SK-MEL-5 (cell line): ENCODE measurements at regions not wholly inside any gene's neighbourhood (a gene's known extent, or its start where the extent isn't known, plus 50 kb on each side); places are given as distances from the start of the nearest gene placed in this dataset.

Experiments used
- DNase-seq: peaks from one replicate; pipeline ENCODE4 v3.0.0-alpha.2; 2016; ENCODE audit warnings: low read depth, low spot score
- in situ Hi-C: cut with HindIII; loops from 2 replicates; pipeline ENCODE4 v1.10.0; 2016; ENCODE audit warnings: low sequenced_read_pairs, high pct_unique_total_duplicates, low pct_unique_long_range_greater_than_20kb

DNA sequence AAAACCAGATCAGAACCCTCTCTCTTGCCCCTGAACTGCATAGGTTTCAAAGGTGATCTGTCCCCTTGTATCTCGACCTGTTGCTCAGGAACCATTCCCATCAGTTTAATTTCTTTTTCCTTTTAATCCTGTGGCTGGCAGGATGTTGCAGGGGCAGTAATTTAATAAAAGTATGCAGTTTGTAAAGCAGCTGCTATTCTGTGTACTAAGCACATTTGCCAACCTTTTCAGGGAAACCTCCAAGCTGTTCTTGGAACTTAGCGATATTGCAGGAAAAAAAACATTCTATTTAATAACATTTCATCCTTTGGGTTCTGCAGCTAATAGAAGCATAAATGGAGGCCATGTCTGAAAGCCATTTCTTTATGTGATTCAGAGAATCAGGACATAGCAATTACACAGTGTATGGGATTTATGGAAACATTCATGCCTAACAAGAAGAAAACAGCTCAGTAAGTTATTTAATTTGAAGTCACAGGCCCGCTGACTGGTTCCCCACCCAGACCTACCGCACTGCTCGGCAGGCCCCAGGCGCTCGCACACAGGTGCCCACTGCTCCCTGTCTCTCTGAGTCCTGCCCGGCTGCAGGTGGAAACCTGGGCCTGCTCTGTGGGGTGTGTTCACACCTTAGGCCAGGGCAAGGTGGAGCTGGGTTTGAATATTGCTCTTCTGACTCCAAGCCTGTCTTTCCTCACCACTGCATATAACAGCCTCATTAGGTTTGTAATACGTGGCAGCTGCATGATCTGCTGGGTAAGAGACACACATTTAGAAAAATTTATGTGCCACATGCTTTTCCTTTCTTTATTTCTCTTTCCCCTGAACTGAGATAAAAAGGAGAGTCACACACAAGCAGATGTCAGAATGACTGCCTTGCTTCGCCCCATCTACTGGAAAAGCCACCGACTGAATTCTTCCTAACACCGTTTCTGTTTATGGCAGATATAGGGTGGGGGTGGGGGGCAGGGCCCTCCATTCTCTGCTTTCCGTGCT lies 119.7 kb downstream of the SLC25A47 start:
- no peak for DNase-seq
- in situ Hi-C loops = no loop called here

DNA sequence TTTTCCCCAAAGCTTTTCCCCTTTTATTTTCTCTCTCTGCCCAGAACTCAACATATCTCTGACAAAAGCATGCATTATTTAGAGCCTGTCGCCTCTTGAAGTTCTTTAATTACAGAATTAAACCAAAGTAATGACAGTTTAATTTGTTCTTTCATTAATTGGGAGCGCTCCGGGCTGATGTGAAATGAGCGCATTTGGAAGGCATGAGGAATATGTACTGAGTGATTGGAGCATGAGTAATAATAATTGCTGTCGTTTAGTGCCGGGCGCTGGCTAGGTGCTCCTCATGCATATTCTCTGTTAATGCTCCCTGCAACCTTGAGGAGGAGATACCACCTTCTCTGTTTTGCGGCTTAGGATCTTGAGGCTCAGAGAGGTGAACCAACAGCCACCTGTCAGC lies 120.5 kb downstream of the SLC25A47 start:
- in situ Hi-C loops = no loop called here
- DNase-seq = no peak

DNA sequence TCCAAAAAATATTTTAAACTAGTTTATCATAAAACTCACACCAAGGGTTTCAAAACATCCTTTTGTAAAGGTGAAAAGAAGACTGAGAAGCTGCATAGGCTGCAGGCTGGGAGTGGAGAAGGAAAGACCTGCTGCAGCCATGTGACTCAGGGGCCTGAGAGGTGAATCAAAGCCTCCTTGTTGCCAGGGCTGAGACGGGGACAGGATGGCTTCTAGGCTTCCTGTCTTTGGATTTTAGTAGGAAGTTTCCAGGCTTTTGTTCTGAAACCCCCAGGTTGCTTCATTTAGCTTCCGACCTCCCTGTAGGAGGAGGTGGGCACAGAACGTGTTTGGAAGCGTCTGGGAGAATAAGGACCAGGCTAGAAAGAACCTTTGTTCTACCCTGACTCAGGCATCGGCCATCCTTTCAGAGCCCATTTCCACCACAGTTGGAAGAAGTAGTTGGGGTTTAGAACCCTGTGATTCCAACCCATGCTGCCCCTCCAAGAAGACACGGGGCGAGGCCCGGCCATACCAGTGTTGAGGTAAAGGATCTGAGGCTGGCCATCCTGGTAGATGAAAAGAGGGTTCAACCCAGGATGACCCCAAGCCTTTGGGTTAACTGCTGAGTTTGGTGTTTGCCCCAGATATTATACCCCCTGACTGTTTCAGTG lies 122.4 kb downstream of the SLC25A47 start:
- in situ Hi-C loops = no loop called here
- peak; percentile 85 for DNase-seq

DNA sequence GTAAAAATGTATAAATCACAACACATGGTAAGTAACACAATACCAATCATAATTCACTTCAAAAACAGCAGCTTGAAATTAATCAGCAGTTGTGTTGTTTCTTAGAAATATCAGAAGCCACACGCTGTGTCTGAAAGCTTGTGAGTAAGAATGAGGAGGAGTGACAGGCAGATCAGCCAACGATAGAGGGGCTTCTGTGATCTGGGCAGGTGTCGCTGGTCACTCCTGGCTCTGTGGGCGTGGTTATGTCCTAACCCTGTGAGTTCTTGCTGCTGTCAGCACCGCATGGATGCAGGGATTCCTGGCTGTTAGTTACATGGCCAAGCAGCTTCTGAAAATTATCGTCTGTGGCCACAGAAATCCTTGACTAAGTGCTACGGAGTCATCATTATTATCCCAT lies 123.4 kb downstream of the SLC25A47 start:
- in situ Hi-C loops = no loop called here
- DNase-seq = no peak

DNA sequence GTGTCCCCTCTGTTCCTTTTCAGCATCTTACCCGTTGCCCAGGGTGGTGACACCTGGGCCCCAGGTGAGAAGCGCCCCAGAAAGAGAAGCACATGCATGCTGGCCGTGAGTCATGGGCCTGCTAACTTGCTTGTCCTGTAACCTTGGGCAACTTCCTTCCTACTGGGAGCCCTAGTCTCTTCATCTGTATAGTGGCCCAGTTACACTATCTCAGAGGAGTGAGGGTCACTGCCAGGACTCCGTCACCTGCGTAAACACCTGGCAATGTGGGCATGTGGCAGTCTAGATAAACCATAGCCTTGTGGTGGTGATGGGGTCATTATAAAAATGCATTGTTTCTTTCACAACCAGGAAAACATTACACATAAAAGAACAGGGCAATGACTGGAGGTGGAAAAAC lies 125.2 kb downstream of the SLC25A47 start:
- in situ Hi-C loops = no loop called here
- DNase-seq = no peak

DNA sequence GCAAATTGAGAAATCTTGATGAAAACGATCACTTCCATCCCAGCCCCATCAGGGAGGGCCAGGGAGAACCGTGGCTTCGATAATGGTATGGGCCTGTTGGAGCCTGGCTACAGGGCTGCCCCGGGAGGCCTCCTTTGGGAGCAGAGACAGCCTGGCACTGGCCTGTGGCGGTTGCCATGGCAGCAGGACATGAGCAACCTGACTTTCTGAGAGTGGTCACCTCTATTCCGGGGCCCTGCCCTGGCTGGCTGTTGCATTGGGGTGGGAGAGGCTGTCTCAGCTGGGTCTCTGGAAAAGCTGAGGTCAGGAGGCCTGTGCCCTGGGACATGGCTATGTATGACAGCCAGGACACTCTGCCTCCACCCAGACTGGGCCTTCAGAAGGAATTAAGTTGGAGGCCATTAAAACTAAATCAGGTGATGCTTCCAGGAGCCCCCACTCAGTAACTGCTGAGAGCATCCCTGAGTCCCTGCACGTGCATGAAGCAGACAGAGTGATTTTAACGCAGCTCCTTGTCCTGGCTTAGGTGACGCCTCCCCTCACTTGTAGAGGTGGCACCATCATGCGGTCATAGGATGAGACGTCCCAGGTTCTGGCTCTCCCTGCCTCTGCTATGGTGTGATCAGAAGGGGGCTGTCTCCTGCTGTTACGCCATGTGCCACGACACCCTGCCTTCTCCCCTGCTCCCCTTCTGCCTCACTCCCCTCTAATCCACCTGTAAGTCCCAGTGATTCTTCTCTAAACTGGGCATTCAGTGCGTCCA lies 126.3 kb downstream of the SLC25A47 start:
- in situ Hi-C loops = no loop called here
- DNase-seq = no peak

DNA sequence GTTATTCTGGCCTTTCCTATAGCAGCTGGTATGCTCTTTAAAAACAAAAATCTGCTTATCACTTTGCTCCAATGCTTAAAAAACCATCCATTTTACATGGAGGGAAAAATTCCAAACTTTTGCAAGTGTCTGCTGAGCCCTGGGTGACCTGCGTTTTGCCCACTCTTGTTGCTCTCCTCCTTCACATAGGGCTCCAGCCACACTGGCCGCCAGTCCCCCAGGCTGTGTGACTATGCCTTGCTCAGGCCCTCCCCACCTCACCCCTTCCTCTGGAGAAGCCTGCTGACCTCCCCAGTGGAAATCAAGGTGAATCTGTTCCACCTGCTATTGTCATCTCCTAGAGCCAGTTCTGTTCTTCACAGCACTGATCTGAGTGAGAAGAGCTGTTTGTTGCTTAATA lies 126.9 kb downstream of the SLC25A47 start:
- DNase-seq = no peak
- in situ Hi-C loops = no loop called here

DNA sequence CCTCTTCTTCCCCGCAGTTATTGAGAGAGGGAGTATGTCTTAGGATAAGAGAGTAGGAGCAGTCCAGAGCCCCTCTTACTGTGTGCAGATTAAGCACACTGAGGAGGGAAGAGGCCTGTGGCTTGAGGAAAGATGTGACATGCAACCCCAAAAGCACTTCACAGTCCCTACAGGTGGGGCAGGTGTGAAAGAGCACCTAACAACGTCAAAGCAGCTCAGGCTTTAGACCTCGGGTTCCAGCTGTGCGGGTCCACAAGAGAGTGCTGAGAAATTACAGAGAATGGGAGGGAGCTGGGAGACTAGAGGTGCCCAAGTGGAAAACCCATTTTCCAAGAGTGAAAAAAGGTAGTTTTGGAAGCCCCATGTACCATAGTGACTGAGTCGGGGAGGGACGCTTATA lies 127.6 kb downstream of the SLC25A47 start:
- in situ Hi-C loops = no loop called here
- no peak for DNase-seq

DNA sequence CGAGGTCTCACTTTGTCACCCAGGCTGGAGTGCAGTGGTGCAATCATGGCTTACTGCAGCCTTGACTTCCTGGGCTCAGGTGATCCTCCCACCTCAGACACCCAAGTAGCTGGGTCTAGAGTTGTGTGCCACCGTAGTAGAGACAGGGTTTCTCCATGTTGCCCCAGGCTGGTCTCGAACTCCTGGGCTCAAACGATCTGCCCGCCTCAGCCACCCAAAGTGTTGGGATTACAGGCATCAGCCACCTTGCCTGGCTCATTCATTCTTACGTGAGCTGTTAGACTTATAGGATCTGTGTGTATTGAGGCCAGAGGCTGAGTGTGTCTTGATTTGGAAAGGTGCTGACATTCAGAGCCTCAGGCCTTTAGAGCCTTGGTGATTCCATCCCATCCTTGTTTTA lies 128.1 kb downstream of the SLC25A47 start:
- in situ Hi-C loops = no loop called here
- no peak for DNase-seq

DNA sequence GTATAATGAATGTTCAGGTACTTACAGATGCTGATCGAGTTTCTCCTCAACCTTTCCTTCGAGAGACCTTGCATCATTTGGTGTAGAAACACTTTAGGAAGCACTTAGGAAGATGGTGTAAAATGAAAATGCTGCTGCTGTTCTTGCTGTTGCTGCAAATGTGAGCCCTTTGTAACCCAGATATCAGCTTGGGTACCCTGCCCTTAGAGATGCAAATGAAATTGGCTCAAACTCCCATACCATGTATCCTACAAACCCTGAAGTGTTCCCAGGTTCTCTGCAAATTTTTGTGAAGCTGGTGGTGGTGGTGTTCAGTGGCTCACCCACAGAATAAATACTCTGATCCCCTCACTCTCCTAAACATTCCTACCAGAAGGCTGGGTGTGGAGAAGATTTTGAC lies 130.8 kb downstream of the SLC25A47 start:
- in situ Hi-C loops = no loop called here

DNA sequence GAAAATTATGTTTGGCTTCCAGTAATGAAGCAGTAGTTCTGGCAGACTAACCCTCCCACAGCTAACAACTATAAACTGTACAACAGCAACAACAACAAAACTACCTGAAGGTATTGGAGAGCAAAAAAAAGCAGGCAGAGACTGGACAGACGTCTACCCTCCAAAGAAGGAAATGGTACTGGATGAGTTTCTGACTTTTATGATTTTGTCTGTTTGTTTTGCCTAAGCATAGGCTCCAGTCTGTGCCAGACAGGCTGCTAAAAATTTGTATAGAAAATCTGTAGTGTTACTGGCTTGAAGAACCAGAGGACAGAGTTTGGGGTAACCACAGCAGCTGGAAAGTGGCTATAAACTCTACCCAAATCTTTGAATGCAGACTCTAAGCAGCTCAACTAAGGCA lies 131.3 kb downstream of the SLC25A47 start:
- in situ Hi-C loops = no loop called here
- no peak for DNase-seq

More for the DNA sequence above, 130.8 kb downstream of the SLC25A47 start:
- DNase-seq = no peak

DNA sequence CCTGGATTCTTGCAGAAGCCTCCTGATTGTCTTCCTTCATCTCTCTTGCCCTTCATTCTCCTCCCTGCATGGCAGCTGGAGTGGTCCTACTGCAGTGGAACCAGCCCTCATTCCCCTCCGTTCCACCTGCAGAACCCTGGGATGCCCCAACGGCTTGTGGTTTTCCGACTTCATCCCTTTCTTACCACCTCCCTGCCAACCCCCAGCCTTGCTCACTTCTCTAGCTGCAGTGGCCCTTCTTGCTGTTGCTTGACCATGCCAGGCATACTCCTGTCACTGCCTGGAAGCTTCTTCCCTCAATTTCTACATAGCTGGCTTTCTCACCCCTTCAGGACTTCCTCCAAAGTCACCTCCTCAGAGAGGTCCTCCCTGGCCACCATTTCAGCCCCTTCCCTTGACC lies 123.3 kb downstream of the BEGAIN start:
- in situ Hi-C loops = no loop called here
- DNase-seq = no peak

DNA sequence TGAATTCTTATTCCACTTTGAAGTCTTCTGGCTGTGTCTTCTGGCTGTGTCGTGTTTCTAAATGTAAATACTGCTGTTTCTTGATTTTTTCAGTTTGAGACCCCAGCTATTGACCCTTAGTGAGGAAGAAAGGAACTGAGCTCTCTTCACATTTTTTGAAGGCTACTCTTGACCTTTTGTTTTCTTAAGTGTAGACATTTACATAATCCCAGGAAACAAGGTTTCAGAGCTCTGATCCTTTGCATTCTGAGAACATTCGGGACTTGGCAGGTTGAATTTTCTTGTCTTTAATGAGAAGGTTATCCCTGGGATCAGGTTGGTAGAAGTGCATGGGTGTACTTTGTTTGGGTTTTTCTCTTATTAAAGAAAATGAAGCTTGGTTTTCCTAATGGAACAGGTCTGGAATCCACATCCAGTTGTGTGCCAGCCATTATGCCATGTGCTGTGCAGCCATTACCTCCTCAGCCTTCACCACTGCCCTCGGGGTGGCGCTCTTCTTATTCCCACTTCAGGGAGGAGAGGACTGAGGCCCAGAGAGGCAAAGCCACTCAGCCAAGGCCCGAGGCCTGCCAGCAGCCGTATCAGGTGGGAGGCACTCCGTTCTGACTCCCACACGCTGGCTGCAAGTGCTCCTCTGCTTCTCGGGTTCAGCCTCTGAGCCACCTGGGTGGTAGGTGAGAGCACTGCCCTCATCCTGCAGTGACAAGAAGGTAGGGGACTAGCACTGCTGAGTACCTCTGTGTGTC lies 120.9 kb downstream of the BEGAIN start:
- DNase-seq = peak; percentile 51
- in situ Hi-C loops = no loop called here

DNA sequence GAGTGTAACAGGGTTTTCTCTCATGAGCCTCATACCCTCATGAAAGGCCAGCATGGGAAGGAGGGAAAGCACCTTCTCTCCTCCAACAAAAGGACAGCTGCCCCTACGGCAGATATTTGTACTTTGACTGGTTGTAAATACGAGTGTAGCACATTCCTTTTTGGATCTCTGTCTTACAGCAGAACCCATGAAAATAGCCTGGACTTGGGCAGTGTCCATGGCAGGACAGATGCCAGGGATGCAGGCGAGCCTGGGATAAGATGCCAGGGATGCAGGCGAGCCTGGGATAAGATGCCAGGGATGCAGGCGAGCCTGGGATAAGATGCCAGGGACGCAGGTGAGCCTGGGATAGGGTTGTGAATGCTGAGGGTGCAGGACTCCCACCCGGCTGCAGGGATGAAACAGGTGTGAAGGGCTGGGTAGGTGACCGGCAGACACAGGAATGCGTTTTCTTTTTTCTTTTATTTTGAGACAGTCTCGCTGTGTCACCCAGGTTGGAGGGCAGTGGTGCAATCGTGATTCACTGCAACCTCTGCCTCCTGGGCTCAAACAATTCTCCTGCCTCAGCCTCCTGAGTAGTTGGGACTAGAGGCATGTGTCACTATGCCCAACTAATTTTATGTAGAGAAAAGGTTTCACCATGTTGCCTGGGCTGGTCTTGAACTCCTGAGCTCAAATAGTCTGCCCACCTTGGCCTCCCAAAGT lies 120.0 kb downstream of the BEGAIN start:
- in situ Hi-C loops = no loop called here
- DNase-seq = no peak

DNA sequence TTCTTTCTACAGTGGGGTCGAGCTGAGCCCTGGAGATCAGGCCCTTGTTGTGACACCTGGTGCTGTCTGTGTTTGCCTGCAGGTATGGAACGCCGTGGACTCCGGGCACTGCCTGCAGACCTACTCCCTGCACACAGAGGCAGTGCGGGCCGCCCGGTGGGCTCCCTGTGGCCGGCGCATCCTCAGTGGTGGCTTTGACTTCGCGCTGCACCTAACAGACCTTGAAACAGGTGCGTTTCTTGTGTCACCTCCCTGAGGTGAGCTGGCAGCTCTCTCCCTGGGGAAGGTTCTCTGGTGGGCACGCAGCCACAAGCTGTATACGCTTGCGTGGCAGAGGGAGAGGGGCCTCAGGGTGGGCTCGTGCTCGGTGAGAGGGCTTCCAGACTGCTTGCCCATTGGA lies 119.3 kb downstream of the BEGAIN start:
- in situ Hi-C loops = no loop called here
- DNase-seq = no peak

DNA sequence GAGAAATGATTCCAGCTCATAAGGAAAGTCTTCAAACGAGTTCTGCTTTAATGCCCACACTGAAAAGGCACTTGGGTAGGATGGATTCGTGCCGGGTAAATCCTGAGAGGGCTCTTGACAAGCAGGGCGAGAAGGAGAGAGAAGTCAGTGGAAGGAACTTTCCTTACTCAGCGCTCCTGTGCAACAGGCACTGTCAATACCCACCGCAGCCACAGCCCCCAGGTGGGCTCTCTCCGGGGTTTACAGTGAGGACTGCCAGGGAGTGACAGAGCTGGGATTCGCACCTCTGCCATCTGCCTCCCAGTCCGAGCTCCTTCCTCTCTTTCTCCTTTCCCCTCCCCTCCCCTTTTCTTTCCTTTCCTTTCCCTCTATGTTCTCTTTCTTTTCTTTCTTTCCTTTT lies 118.7 kb downstream of the BEGAIN start:
- no peak for DNase-seq
- in situ Hi-C loops = no loop called here
